GM12878 (cell line): ENCODE measurements at regions not wholly inside any gene's neighbourhood (a gene's known extent, or its start where the extent isn't known, plus 50 kb on each side); places are given as distances from the start of the nearest gene placed in this dataset. TPM values are rescaled to one million over a fixed set of nuclear protein-coding genes. Genes with fewer than 3 reads are reported as not detected.

ENCODE experiments used
- EGR1 ChIP-seq, 2 experiments: IDR thresholded peaks; 1 replicate in 1 of 2; 2 replicates in 1 of 2; pipeline ENCODE4 v1.6.1; 2011 to 2012; ENCODE audit warnings: low read depth in 2 of 2, low read length in 2 of 2, borderline replicate concordance in 1 of 2, mild to moderate bottlenecking in 1 of 2, moderate library complexity in 1 of 2
- ESRRA ChIP-seq: IDR thresholded peaks from 2 replicates; pipeline ENCODE4 v1.6.1; 2012; ENCODE audit warnings: mild to moderate bottlenecking, low read length, improper control_type of control experiment
- RUNX3 ChIP-seq: IDR thresholded peaks from 2 replicates; pipeline ENCODE4 v1.6.1; 2012; ENCODE audit warnings: low read length, inconsistent platforms
- small RNA-seq: library from RNA; depleted of rRNA; stranded (forward); fragments of <200 nt; gene quantifications from one replicate; pipeline ENCODE3, GENCODE V24; 2014

DNA sequence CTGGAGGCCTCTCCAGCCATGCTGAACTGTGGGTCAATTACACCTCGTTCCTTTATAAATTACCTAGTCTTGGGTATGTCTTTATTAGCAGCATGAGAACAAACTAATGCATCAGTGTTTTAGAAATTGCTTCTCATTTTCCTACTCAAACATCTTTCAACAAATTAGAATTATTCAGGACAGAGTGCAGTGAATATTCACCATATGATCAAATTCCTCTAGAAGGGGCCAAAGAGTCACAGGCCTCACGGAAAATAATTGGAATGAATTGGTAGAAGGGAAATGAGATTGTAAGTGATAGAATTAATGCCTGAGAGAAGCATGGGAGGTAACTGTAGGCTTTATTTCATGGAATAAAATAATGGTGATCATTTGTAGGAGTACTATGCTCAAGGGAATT, 50.5 kb upstream of the CDH11 start (continued):
- TF ChIP-seq EGR1 (IDR thresholded peaks at IDR 0.05; ENCODE audit: borderline replicate concordance in 1 of 2, low read depth in 2 of 2, low read length in 2 of 2), result no peak
- TF ChIP-seq RUNX3, result no peak
- no peak for TF ChIP-seq ESRRA
- TF ChIP-seq, all 136 proteins: peak for 0

Small RNA genes lying in the stretch of these regions (small RNA-seq; reads per million reads assigned to genes)
- gene AC025281.1, result not detected
- gene RNA5SP428, result not detected
